SK-N-SH treated with all-trans-retinoic acid at 6 μM for 48 hours (cell line): ENCODE measurements at regions not wholly inside any gene's neighbourhood (a gene's known extent, or its start where the extent isn't known, plus 50 kb on each side); places are given as distances from the start of the nearest gene placed in this dataset.

Experiments
- ARNTL ChIP-seq: fragments of 450-650 bp; formaldehyde crosslinking; IDR thresholded peaks from 2 replicates; pipeline ENCODE4 v1.5.0; 2020; ENCODE audit warnings: low read depth, mild to moderate bottlenecking, moderate library complexity, borderline replicate concordance
- ISL1 ChIP-seq: fragments of 250-450 bp; sonication (Bioruptor Pico); IDR thresholded peaks from 2 replicates; pipeline ENCODE4 v2.1.2; 2022; ENCODE audit warnings: mild to moderate bottlenecking, moderate library complexity
- OSR1 ChIP-seq: fragments of 250-450 bp; sonication (Bioruptor Pico); IDR thresholded peaks from 2 replicates; pipeline ENCODE4 v1.8.0; 2022; ENCODE audit warnings: moderate library complexity, mild to moderate bottlenecking, inconsistent platforms
- TCF4 ChIP-seq: fragments of 250-450 bp; sonication (Bioruptor Pico); IDR thresholded peaks from 2 replicates; pipeline ENCODE4 v1.8.0; 2021; ENCODE audit warnings: mild to moderate bottlenecking, moderate library complexity, borderline replicate concordance
- TOX ChIP-seq: fragments of 250-450 bp; sonication (Bioruptor Pico); IDR thresholded peaks from 2 replicates; pipeline ENCODE4 v1.8.0; 2021; ENCODE audit warnings: mild to moderate bottlenecking, moderate library complexity, borderline replicate concordance
- ZC3H10 ChIP-seq: fragments of 250-450 bp; sonication (Bioruptor Pico); IDR thresholded peaks from 2 replicates; pipeline ENCODE4 v1.5.1; 2021; ENCODE audit warnings: mild to moderate bottlenecking, moderate library complexity
- TF ChIP-seq, protein P1 (sequence below): fragments of 250-450 bp; sonication (Bioruptor Pico); IDR thresholded peaks from 2 replicates; pipeline ENCODE4 v1.8.0; 2021; ENCODE audit warnings: low read depth, mild to moderate bottlenecking, moderate library complexity, borderline replicate concordance
- TF ChIP-seq, protein P2 (sequence below): fragments of 250-450 bp; sonication (Bioruptor Pico); IDR thresholded peaks from 2 replicates; pipeline ENCODE4 v1.5.1; 2020; ENCODE audit warnings: low read depth, mild to moderate bottlenecking, moderate library complexity
- TF ChIP-seq, protein P3 (sequence below): fragments of 250-450 bp; sonication (Bioruptor Pico); IDR thresholded peaks from 2 replicates; pipeline ENCODE4 v1.5.0; 2020; ENCODE audit warnings: mild to moderate bottlenecking, moderate library complexity

GRCh38 chr19:20431826-20432225 lies 133.8 kb downstream of the ZNF737 start:
- TF ChIP-seq, protein P1, sequence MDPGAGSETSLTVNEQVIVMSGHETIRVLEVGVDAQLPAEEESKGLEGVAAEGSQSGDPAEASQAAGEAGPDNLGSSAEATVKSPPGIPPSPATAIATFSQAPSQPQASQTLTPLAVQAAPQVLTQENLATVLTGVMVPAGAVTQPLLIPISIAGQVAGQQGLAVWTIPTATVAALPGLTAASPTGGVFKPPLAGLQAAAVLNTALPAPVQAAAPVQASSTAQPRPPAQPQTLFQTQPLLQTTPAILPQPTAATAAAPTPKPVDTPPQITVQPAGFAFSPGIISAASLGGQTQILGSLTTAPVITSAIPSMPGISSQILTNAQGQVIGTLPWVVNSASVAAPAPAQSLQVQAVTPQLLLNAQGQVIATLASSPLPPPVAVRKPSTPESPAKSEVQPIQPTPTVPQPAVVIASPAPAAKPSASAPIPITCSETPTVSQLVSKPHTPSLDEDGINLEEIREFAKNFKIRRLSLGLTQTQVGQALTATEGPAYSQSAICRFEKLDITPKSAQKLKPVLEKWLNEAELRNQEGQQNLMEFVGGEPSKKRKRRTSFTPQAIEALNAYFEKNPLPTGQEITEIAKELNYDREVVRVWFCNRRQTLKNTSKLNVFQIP (CRISPR knock-in tag), result no peak
- no peak for TF ChIP-seq OSR1
- TF ChIP-seq TCF4 (CRISPR knock-in tag), result no peak
- TF ChIP-seq, protein P2, sequence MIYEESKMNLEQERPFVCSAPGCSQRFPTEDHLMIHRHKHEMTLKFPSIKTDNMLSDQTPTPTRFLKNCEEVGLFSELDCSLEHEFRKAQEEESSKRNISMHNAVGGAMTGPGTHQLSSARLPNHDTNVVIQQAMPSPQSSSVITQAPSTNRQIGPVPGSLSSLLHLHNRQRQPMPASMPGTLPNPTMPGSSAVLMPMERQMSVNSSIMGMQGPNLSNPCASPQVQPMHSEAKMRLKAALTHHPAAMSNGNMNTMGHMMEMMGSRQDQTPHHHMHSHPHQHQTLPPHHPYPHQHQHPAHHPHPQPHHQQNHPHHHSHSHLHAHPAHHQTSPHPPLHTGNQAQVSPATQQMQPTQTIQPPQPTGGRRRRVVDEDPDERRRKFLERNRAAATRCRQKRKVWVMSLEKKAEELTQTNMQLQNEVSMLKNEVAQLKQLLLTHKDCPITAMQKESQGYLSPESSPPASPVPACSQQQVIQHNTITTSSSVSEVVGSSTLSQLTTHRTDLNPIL, result no peak
- TF ChIP-seq ZC3H10 (CRISPR knock-in tag), result no peak
- no peak for TF ChIP-seq ISL1 (CRISPR knock-in tag)
- no peak for TF ChIP-seq ARNTL (CRISPR knock-in tag)
- TF ChIP-seq, protein P3, sequence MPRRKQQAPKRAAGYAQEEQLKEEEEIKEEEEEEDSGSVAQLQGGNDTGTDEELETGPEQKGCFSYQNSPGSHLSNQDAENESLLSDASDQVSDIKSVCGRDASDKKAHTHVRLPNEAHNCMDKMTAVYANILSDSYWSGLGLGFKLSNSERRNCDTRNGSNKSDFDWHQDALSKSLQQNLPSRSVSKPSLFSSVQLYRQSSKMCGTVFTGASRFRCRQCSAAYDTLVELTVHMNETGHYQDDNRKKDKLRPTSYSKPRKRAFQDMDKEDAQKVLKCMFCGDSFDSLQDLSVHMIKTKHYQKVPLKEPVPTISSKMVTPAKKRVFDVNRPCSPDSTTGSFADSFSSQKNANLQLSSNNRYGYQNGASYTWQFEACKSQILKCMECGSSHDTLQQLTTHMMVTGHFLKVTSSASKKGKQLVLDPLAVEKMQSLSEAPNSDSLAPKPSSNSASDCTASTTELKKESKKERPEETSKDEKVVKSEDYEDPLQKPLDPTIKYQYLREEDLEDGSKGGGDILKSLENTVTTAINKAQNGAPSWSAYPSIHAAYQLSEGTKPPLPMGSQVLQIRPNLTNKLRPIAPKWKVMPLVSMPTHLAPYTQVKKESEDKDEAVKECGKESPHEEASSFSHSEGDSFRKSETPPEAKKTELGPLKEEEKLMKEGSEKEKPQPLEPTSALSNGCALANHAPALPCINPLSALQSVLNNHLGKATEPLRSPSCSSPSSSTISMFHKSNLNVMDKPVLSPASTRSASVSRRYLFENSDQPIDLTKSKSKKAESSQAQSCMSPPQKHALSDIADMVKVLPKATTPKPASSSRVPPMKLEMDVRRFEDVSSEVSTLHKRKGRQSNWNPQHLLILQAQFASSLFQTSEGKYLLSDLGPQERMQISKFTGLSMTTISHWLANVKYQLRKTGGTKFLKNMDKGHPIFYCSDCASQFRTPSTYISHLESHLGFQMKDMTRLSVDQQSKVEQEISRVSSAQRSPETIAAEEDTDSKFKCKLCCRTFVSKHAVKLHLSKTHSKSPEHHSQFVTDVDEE (CRISPR knock-in tag), result no peak
- no peak for TF ChIP-seq TOX (CRISPR knock-in tag)
